ENCODE measurements at regions not wholly inside any gene's neighbourhood (a gene's known extent, or its start where the extent isn't known, plus 50 kb on each side); places are given as distances from the start of the nearest gene placed in this dataset.

GRCh38 chr6:50272611-50273010 is 222.9 kb upstream of the DEFB112 start:
- no peak for TF ChIP-seq CTCF (IDR thresholded peaks at IDR 0.05; ENCODE audit: extremely low read depth, insufficient read depth, missing control alignments)
- in situ Hi-C loops (cut with MboI; ENCODE audit: low pct_unique_long_range_greater_than_20kb, low sequenced_read_pairs, unreplicated experiment), result no loop called here
- no peak for DNase-seq (ENCODE audit: low spot score)

DNA sequence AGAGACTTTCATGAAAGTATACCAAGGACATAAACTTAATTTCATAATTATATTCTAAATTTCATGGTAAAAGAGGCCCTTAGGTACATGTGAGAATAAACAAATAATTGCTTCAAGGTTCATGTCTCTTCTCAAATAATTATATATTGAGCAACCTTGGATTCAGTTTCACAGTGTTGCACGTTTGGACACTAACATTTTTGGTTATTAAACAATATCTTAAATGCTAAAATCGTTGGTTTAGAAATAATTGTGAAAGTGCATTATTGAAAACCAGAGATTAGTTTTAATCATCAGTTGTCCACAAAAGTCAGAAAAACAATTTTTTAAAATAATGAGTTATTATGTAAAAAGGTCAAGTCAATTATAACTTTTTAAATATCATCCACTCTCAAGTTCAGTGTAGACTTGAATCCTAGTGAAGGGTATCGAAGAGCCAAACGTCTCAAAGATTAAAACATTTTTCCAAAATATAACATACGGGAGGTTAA is 227.1 kb upstream of the DEFB112 start:
- TF ChIP-seq CTCF (IDR thresholded peaks at IDR 0.05; ENCODE audit: extremely low read depth, insufficient read depth, missing control alignments), result no peak

GRCh38 chr6:50277774-50278173 is 228.0 kb upstream of the DEFB112 start:
- in situ Hi-C loops (cut with MboI; ENCODE audit: low pct_unique_long_range_greater_than_20kb, low sequenced_read_pairs, unreplicated experiment), result no loop called here
- no peak for DNase-seq (ENCODE audit: low spot score)

More for the DNA sequence above, 227.1 kb upstream of the DEFB112 start:
- in situ Hi-C loops (cut with MboI; ENCODE audit: low pct_unique_long_range_greater_than_20kb, low sequenced_read_pairs, unreplicated experiment), result no loop called here
- no peak for DNase-seq (ENCODE audit: low spot score)

DNA sequence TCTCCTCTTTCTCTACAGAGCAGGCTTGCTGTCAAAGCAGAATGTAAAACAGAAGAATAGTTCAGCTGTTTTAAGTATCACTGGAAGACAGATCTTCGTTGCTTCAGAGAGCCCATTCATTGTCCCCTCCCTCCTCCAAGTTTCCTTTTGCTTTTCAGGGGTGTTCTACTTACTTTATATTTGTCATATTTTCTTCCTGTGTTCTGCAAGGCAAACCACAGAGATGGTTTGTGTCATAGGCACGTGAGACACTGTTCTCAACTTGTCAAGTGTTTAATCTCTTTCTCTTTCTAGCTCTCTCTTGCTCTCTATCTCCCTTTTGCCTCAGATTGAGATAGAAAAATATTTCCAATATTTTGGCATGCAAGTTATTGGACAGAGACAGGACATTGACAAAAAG is 228.9 kb upstream of the DEFB112 start:
- in situ Hi-C loops (cut with MboI; ENCODE audit: low pct_unique_long_range_greater_than_20kb, low sequenced_read_pairs, unreplicated experiment), result no loop called here
- DNase-seq (ENCODE audit: low spot score), result no peak
- TF ChIP-seq CTCF (IDR thresholded peaks at IDR 0.05; ENCODE audit: extremely low read depth, insufficient read depth, missing control alignments), result no peak

More at GRCh38 chr6:50277774-50278173, 228.0 kb upstream of the DEFB112 start:
- TF ChIP-seq CTCF (IDR thresholded peaks at IDR 0.05; ENCODE audit: extremely low read depth, insufficient read depth, missing control alignments), result no peak

DNA sequence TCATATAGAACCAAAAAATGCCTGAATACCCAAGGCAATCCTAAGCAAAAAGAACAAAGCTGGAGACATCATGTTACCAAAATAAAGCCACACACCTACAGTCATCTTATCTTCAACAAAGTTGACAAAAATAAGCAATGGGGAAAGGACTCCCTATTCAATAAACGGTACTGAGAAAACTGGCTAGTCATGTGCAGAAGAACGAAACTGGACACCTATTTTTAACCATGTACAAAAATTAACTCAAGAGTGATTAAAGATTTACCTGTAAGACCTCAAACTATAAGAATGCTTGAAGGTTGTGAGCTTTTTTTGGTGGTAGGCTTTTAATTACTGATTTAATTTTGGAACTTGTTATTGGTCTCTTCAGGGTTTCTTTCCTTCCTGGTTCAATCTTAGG is 236.0 kb upstream of the DEFB112 start:
- in situ Hi-C loops (cut with MboI; ENCODE audit: low pct_unique_long_range_greater_than_20kb, low sequenced_read_pairs, unreplicated experiment), result no loop called here
- DNase-seq (ENCODE audit: low spot score), result no peak
- TF ChIP-seq CTCF (IDR thresholded peaks at IDR 0.05; ENCODE audit: extremely low read depth, insufficient read depth, missing control alignments), result no peak

DNA sequence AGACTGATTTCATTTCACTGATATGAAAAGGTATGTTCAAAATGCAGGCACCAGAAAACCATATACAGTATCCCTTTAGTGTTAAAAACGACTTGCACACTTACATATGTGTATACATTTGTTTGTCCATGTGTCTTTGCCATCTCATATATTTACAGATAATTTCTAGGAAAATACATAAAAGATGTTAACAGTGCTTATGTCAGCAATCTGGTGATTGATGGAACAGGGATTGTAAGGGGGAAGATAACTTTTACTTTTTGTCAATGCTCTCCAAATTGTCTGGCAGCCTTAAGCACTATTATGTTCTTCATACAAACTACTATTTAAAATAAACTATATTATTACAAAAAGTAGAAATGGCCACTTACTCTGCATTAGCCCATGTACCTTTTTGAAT is 238.5 kb upstream of the DEFB112 start:
- no peak for TF ChIP-seq CTCF (IDR thresholded peaks at IDR 0.05; ENCODE audit: extremely low read depth, insufficient read depth, missing control alignments)
- no peak for DNase-seq (ENCODE audit: low spot score)
- in situ Hi-C loops (cut with MboI; ENCODE audit: low pct_unique_long_range_greater_than_20kb, low sequenced_read_pairs, unreplicated experiment), result no loop called here

GRCh38 chr6:50288881-50289280 is 239.2 kb upstream of the DEFB112 start:
- in situ Hi-C loops (cut with MboI; ENCODE audit: low pct_unique_long_range_greater_than_20kb, low sequenced_read_pairs, unreplicated experiment), result no loop called here
- TF ChIP-seq CTCF (IDR thresholded peaks at IDR 0.05; ENCODE audit: extremely low read depth, insufficient read depth, missing control alignments), result no peak
- no peak for DNase-seq (ENCODE audit: low spot score)

All from GM13977 (cell line).